GM21619 (cell line): ENCODE measurements at regions not wholly inside any gene's neighbourhood (a gene's known extent, or its start where the extent isn't known, plus 50 kb on each side); places are given as distances from the start of the nearest gene placed in this dataset.

ENCODE experiments used
- ATAC-seq: cut with Tn5 transposase; IDR thresholded peaks from one replicate; pipeline ENCODE4 v1.9.1; 2021; ENCODE audit not compliant: unreplicated experiment

- ATAC-seq, result no peak
These were observed 232.6 kb downstream of the OPA1 start for GRCh38 chr3:193825617-193826016.

- no peak for ATAC-seq
These were observed 233.3 kb downstream of the OPA1 start for GRCh38 chr3:193826159-193826795.

GRCh38 chr3:193827040-193827669 lies 234.1 kb downstream of the OPA1 start:
- ATAC-seq, result no peak

- no peak for ATAC-seq
These were observed 234.9 kb downstream of the OPA1 start for GRCh38 chr3:193827871-193828270.

GRCh38 chr3:193828477-193828876 lies 235.5 kb downstream of the OPA1 start:
- no peak for ATAC-seq

GRCh38 chr3:193829781-193830180 lies 236.8 kb downstream of the OPA1 start:
- ATAC-seq, result no peak

- ATAC-seq, result no peak
These were observed 237.8 kb downstream of the OPA1 start for GRCh38 chr3:193830791-193831191.

GRCh38 chr3:193831495-193832455 lies 238.8 kb downstream of the OPA1 start:
- ATAC-seq, result peak; percentile 68

GRCh38 chr3:193832833-193833413 lies 239.9 kb downstream of the OPA1 start:
- ATAC-seq, result no peak

- no peak for ATAC-seq
These were observed 240.6 kb downstream of the OPA1 start for GRCh38 chr3:193833592-193833991.

GRCh38 chr3:193835414-193835813 lies 242.4 kb downstream of the OPA1 start:
- no peak for ATAC-seq

GRCh38 chr3:193836511-193836910 lies 243.5 kb downstream of the OPA1 start:
- no peak for ATAC-seq

- no peak for ATAC-seq
These were observed 243.9 kb downstream of the OPA1 start for GRCh38 chr3:193836918-193837317.

- ATAC-seq, result no peak
These were observed 244.4 kb downstream of the OPA1 start for GRCh38 chr3:193837347-193837827.

GRCh38 chr3:193840111-193840641 lies 247.2 kb downstream of the OPA1 start:
- no peak for ATAC-seq

GRCh38 chr3:193841581-193841980 lies 248.6 kb downstream of the OPA1 start:
- ATAC-seq, result no peak

- peak; percentile 64 for ATAC-seq
These were observed 249.2 kb downstream of the OPA1 start for GRCh38 chr3:193842029-193842798.

- no peak for ATAC-seq
These were observed 249.9 kb downstream of the OPA1 start for GRCh38 chr3:193842832-193843473.

- ATAC-seq, result peak; percentile 73
These were observed 250.7 kb downstream of the OPA1 start for GRCh38 chr3:193843474-193844301.
